GM23338 (cell line): ENCODE measurements at regions not wholly inside any gene's neighbourhood (a gene's known extent, or its start where the extent isn't known, plus 50 kb on each side); places are given as distances from the start of the nearest gene placed in this dataset.

Source experiments
- ATAC-seq: fragments of 200-7000 bp; cut with Tn5 transposase; 3 replicates; pipeline ENCODE4 v1.9.1; 2020
- DNase-seq: peaks from one replicate; pipeline ENCODE4 v3.0.0-alpha.2; 2015; ENCODE audit warnings: low spot score
- H2AFZ ChIP-seq: fragments of 200-600 bp; sonication (generic); 2 replicates; pipeline ENCODE4 v1.8.0; 2016; ENCODE audit warnings: antibody characterized with exemption, mild to moderate bottlenecking, moderate library complexity
- H3F3A ChIP-seq: fragments of 200-600 bp; sonication (generic); replicated peaks from 2 replicates; pipeline ENCODE4 v1.8.0; 2017; ENCODE audit warnings: antibody characterized with exemption, mixed run types, low read depth
- H3K27ac ChIP-seq: fragments of 200-600 bp; sonication (generic); 2 replicates; pipeline ENCODE4 v1.6.1; 2016; ENCODE audit warnings: low read depth
- H3K27me3 ChIP-seq: fragments of 200-600 bp; sonication (generic); 2 replicates; pipeline ENCODE4 v1.8.0; 2016; ENCODE audit warnings: mild to moderate bottlenecking, mixed run types, moderate library complexity; ENCODE audit not compliant: insufficient read depth
- H3K36me3 ChIP-seq: fragments of 200-600 bp; sonication (generic); 2 replicates; pipeline ENCODE4 v1.8.0; 2016; ENCODE audit warnings: mild to moderate bottlenecking; ENCODE audit not compliant: insufficient read depth
- H3K4me1 ChIP-seq: fragments of 200-600 bp; sonication (generic); 2 replicates; pipeline ENCODE4 v1.8.0; 2016; ENCODE audit warnings: mild to moderate bottlenecking, moderate library complexity; ENCODE audit not compliant: insufficient read depth
- H3K4me2 ChIP-seq: fragments of 200-600 bp; sonication (generic); 2 replicates; pipeline ENCODE4 v1.7.1; 2017; ENCODE audit warnings: mixed run types
- H3K4me3 ChIP-seq: fragments of 200-600 bp; sonication (generic); 2 replicates; pipeline ENCODE4 v1.6.1; 2016; ENCODE audit warnings: mixed run types
- H3K79me2 ChIP-seq: fragments of 200-600 bp; sonication (generic); replicated peaks from 2 replicates; pipeline ENCODE4 v1.8.0; 2017; ENCODE audit warnings: mild to moderate bottlenecking; ENCODE audit not compliant: insufficient read depth
- H3K9me2 ChIP-seq: fragments of 200-600 bp; sonication (generic); 2 replicates; pipeline ENCODE4 v1.8.0; 2017; ENCODE audit not compliant: insufficient read depth
- H4K20me1 ChIP-seq: fragments of 200-600 bp; sonication (generic); replicated peaks from 2 replicates; pipeline ENCODE4 v1.8.0; 2017; ENCODE audit warnings: mild to moderate bottlenecking; ENCODE audit not compliant: insufficient read depth
- H3K27ac Mint-ChIP-seq: 2 replicates; pipeline ENCODE4 v1.8.0; 2020; ENCODE audit warnings: inconsistent platforms, mild to moderate bottlenecking, moderate library complexity, mixed read lengths
- H3K27me3 Mint-ChIP-seq: 3 replicates; pipeline ENCODE4 v1.8.0; 2022; ENCODE audit warnings: low read depth, mild to moderate bottlenecking, moderate library complexity, mixed read lengths, inconsistent platforms; ENCODE audit not compliant: insufficient read depth, poor library complexity
- H3K36me3 Mint-ChIP-seq: 3 replicates; pipeline ENCODE4 v1.8.0; 2021; ENCODE audit warnings: low read depth, mild to moderate bottlenecking, inconsistent platforms, moderate library complexity, mixed read lengths
- H3K4me1 Mint-ChIP-seq: 3 replicates; pipeline ENCODE4 v1.8.0; 2020; ENCODE audit warnings: mild to moderate bottlenecking, inconsistent platforms, mixed read lengths
- H3K4me3 Mint-ChIP-seq: 3 replicates; pipeline ENCODE4 v1.8.0; 2021; ENCODE audit warnings: moderate library complexity, mild to moderate bottlenecking, inconsistent platforms, mixed read lengths
- H3K9me3 Mint-ChIP-seq: 3 replicates; pipeline ENCODE4 v1.8.0; 2020; ENCODE audit warnings: moderate library complexity, mild to moderate bottlenecking, inconsistent platforms, mixed read lengths
- CREB1 ChIP-seq: fragments of 250-450 bp; sonication (Bioruptor Pico); IDR thresholded peaks from 2 replicates; pipeline ENCODE4 v1.5.0; 2020; ENCODE audit warnings: low read depth, mild to moderate bottlenecking, moderate library complexity
- EZH2 ChIP-seq: fragments of 200-600 bp; sonication (generic); IDR thresholded peaks from one replicate; pipeline ENCODE4 v1.8.0; 2017; ENCODE audit warnings: antibody characterized with exemption, mild to moderate bottlenecking, low read depth; ENCODE audit not compliant: unreplicated experiment
- EZH2phosphoT487 ChIP-seq: fragments of 200-600 bp; sonication (generic); IDR thresholded peaks from one replicate; pipeline ENCODE4 v1.8.1; 2018; ENCODE audit warnings: antibody characterized with exemption; ENCODE audit not compliant: unreplicated experiment
- JUNB ChIP-seq: IDR thresholded peaks from one replicate; pipeline ENCODE4 v1.6.1; 2016; ENCODE audit warnings: antibody characterized with exemption; ENCODE audit not compliant: unreplicated experiment
- NANOG ChIP-seq: IDR thresholded peaks from 2 replicates; pipeline ENCODE4 v1.6.1; 2016; ENCODE audit warnings: antibody characterized with exemption, borderline replicate concordance
- POLR2AphosphoS5 ChIP-seq: IDR thresholded peaks from 2 replicates; pipeline ENCODE4 v1.6.1; 2016; ENCODE audit warnings: antibody characterized with exemption, low read depth
- STAT1 ChIP-seq: IDR thresholded peaks from one replicate; pipeline ENCODE4 v1.6.1; 2016; ENCODE audit warnings: antibody characterized with exemption; ENCODE audit not compliant: unreplicated experiment
- ZNF114 ChIP-seq: fragments of 250-450 bp; sonication (Bioruptor Pico); IDR thresholded peaks from 2 replicates; pipeline ENCODE4 v1.5.0; 2020; ENCODE audit warnings: mild to moderate bottlenecking, moderate library complexity
- ZNF331 ChIP-seq: fragments of 250-450 bp; sonication (Bioruptor Pico); IDR thresholded peaks from 2 replicates; pipeline ENCODE4 v1.5.0; 2020; ENCODE audit warnings: low read depth, mild to moderate bottlenecking, moderate library complexity
- TF ChIP-seq, protein P1 (sequence below), 2 experiments: fragments of 200-600 bp in 1 of 2; sonication (generic) in 1 of 2; conservative IDR thresholded peaks; 2 replicates each; pipeline versions ENCODE4 v1.5.1 to v1.6.1; 2016 to 2017; ENCODE audit warnings: antibody characterized with exemption in 2 of 2, low read depth in 2 of 2, mild to moderate bottlenecking in 2 of 2, moderate library complexity in 1 of 2
- TF ChIP-seq, protein P2 (sequence below): IDR thresholded peaks from 2 replicates; pipeline ENCODE4 v1.6.1; 2016; ENCODE audit warnings: antibody characterized with exemption
- TF ChIP-seq, protein P3 (sequence below): IDR thresholded peaks from one replicate; pipeline ENCODE4 v1.6.1; 2018; ENCODE audit warnings: antibody characterized with exemption; ENCODE audit not compliant: unreplicated experiment
- TF ChIP-seq, protein P4 (sequence below): fragments of 250-450 bp; sonication (Bioruptor Pico); IDR thresholded peaks from 2 replicates; pipeline ENCODE4 v1.5.0; 2020; ENCODE audit warnings: mild to moderate bottlenecking, moderate library complexity

DNA sequence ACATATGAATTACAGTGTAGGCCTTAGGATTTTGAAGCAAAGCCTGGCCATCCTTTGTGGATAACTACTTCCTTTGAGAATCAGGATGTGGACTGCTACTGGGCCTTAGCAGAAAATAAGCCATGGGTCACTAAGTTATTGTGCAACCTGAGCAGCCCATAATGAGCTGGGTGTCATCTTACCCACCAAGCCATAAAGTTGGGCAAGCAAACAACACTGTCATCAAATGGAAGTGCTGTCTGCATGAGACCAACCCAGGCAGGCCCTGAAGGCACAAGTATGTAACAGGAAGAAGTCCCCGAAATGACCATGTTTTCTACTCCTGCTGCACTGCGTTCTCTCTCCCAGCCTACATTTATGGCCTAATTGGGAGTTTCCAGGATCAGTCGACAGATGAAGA lies 205.6 kb upstream of the GGTLC1 start (continued):
- no peak for TF ChIP-seq ZNF114 (CRISPR knock-in tag)
- TF ChIP-seq NANOG = no peak
- no peak for TF ChIP-seq EZH2
- no peak for TF ChIP-seq POLR2AphosphoS5

DNA sequence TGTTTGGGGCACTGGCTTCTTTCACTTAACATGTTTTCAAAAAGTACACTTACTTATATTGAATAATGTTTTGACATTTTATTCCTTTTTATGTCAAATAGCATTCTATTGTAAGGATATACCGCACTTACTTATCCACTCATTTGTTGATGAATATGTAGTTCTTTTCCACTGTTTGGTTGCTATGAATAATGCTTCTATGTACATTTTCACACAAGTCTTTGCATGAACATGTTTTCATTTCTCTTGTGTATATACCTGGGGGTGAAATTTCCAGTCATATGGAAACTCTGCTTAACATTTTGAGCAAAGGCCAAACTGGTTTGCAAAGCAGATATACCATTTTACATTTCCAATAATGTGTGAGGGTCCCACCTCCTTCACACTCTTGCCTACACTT lies 202.3 kb upstream of the GGTLC1 start:
- no peak for ATAC-seq
- H3F3A ChIP-seq = no peaks in the 10 kb centered on the region
- H3K4me1 ChIP-seq = peaks cover 4% of the 10 kb centered on the region; the same call in 1 of the 2 replicates
- Mint-ChIP-seq H3K4me3 (no peak overlapping the region), H3K27me3 (no peaks in the 10 kb centered on the region), H3K4me1 (peaks cover 7% of the 10 kb centered on the region; the same call in 2 of the 3 replicates), H3K9me3 (peaks cover 9% of the 10 kb centered on the region; the same call in 2 of the 3 replicates), H3K27ac (no peak overlapping the region), H3K36me3 (no peaks in the 10 kb centered on the region)
- TF ChIP-seq, protein P1, sequence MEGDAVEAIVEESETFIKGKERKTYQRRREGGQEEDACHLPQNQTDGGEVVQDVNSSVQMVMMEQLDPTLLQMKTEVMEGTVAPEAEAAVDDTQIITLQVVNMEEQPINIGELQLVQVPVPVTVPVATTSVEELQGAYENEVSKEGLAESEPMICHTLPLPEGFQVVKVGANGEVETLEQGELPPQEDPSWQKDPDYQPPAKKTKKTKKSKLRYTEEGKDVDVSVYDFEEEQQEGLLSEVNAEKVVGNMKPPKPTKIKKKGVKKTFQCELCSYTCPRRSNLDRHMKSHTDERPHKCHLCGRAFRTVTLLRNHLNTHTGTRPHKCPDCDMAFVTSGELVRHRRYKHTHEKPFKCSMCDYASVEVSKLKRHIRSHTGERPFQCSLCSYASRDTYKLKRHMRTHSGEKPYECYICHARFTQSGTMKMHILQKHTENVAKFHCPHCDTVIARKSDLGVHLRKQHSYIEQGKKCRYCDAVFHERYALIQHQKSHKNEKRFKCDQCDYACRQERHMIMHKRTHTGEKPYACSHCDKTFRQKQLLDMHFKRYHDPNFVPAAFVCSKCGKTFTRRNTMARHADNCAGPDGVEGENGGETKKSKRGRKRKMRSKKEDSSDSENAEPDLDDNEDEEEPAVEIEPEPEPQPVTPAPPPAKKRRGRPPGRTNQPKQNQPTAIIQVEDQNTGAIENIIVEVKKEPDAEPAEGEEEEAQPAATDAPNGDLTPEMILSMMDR (conservative IDR thresholded peaks at IDR 0.05; ENCODE audit: low read depth in 2 of 2) = no peak
- TF ChIP-seq NANOG (no peak), EZH2 (no peak), JUNB (no peak), EZH2phosphoT487 (no peak), POLR2AphosphoS5 (no peak), ZNF114 (CRISPR knock-in tag) (no peak), ZNF331 (CRISPR knock-in tag) (no peak), STAT1 (no peak), CREB1 (no peak)
- TF ChIP-seq, protein P2, sequence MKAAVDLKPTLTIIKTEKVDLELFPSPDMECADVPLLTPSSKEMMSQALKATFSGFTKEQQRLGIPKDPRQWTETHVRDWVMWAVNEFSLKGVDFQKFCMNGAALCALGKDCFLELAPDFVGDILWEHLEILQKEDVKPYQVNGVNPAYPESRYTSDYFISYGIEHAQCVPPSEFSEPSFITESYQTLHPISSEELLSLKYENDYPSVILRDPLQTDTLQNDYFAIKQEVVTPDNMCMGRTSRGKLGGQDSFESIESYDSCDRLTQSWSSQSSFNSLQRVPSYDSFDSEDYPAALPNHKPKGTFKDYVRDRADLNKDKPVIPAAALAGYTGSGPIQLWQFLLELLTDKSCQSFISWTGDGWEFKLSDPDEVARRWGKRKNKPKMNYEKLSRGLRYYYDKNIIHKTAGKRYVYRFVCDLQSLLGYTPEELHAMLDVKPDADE = no peak
- TF ChIP-seq, protein P3, sequence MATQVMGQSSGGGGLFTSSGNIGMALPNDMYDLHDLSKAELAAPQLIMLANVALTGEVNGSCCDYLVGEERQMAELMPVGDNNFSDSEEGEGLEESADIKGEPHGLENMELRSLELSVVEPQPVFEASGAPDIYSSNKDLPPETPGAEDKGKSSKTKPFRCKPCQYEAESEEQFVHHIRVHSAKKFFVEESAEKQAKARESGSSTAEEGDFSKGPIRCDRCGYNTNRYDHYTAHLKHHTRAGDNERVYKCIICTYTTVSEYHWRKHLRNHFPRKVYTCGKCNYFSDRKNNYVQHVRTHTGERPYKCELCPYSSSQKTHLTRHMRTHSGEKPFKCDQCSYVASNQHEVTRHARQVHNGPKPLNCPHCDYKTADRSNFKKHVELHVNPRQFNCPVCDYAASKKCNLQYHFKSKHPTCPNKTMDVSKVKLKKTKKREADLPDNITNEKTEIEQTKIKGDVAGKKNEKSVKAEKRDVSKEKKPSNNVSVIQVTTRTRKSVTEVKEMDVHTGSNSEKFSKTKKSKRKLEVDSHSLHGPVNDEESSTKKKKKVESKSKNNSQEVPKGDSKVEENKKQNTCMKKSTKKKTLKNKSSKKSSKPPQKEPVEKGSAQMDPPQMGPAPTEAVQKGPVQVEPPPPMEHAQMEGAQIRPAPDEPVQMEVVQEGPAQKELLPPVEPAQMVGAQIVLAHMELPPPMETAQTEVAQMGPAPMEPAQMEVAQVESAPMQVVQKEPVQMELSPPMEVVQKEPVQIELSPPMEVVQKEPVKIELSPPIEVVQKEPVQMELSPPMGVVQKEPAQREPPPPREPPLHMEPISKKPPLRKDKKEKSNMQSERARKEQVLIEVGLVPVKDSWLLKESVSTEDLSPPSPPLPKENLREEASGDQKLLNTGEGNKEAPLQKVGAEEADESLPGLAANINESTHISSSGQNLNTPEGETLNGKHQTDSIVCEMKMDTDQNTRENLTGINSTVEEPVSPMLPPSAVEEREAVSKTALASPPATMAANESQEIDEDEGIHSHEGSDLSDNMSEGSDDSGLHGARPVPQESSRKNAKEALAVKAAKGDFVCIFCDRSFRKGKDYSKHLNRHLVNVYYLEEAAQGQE = no peak
- TF ChIP-seq, protein P4, sequence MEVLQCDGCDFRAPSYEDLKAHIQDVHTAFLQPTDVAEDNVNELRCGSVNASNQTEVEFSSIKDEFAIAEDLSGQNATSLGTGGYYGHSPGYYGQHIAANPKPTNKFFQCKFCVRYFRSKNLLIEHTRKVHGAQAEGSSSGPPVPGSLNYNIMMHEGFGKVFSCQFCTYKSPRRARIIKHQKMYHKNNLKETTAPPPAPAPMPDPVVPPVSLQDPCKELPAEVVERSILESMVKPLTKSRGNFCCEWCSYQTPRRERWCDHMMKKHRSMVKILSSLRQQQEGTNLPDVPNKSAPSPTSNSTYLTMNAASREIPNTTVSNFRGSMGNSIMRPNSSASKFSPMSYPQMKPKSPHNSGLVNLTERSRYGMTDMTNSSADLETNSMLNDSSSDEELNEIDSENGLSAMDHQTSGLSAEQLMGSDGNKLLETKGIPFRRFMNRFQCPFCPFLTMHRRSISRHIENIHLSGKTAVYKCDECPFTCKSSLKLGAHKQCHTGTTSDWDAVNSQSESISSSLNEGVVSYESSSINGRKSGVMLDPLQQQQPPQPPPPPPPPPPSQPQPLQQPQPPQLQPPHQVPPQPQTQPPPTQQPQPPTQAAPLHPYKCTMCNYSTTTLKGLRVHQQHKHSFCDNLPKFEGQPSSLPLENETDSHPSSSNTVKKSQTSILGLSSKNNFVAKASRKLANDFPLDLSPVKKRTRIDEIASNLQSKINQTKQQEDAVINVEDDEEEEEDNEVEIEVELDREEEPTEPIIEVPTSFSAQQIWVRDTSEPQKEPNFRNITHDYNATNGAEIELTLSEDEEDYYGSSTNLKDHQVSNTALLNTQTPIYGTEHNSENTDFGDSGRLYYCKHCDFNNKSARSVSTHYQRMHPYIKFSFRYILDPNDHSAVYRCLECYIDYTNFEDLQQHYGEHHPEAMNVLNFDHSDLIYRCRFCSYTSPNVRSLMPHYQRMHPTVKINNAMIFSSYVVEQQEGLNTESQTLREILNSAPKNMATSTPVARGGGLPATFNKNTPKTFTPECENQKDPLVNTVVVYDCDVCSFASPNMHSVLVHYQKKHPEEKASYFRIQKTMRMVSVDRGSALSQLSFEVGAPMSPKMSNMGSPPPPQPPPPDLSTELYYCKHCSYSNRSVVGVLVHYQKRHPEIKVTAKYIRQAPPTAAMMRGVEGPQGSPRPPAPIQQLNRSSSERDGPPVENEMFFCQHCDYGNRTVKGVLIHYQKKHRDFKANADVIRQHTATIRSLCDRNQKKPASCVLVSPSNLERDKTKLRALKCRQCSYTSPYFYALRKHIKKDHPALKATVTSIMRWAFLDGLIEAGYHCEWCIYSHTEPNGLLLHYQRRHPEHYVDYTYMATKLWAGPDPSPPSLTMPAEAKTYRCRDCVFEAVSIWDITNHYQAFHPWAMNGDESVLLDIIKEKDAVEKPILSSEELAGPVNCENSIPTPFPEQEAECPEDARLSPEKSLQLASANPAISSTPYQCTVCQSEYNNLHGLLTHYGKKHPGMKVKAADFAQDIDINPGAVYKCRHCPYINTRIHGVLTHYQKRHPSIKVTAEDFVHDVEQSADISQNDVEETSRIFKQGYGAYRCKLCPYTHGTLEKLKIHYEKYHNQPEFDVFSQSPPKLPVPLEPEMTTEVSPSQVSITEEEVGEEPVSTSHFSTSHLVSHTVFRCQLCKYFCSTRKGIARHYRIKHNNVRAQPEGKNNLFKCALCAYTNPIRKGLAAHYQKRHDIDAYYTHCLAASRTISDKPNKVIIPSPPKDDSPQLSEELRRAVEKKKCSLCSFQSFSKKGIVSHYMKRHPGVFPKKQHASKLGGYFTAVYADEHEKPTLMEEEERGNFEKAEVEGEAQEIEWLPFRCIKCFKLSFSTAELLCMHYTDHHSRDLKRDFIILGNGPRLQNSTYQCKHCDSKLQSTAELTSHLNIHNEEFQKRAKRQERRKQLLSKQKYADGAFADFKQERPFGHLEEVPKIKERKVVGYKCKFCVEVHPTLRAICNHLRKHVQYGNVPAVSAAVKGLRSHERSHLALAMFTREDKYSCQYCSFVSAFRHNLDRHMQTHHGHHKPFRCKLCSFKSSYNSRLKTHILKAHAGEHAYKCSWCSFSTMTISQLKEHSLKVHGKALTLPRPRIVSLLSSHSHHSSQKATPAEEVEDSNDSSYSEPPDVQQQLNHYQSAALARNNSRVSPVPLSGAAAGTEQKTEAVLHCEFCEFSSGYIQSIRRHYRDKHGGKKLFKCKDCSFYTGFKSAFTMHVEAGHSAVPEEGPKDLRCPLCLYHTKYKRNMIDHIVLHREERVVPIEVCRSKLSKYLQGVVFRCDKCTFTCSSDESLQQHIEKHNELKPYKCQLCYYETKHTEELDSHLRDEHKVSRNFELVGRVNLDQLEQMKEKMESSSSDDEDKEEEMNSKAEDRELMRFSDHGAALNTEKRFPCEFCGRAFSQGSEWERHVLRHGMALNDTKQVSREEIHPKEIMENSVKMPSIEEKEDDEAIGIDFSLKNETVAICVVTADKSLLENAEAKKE = no peak
- H3K27me3 ChIP-seq = no peaks in the 10 kb centered on the region
- no peak for DNase-seq
- H3K4me3 ChIP-seq = no peak overlapping the region
- H3K79me2 ChIP-seq = no peaks in the 10 kb centered on the region
- no peaks in the 10 kb centered on the region for H3K36me3 ChIP-seq
- no peaks in the 10 kb centered on the region for H3K9me2 ChIP-seq
- H3K27ac ChIP-seq = no peak overlapping the region
- no peaks in the 10 kb centered on the region for H4K20me1 ChIP-seq
- no peak overlapping the region for H3K4me2 ChIP-seq
- no peak overlapping the region for H2AFZ ChIP-seq
